HCT116 (cell line): ENCODE measurements at regions not wholly inside any gene's neighbourhood (a gene's known extent, or its start where the extent isn't known, plus 50 kb on each side); places are given as distances from the start of the nearest gene placed in this dataset.

ENCODE experiments used
- ATAC-seq: fragments of 200-7000 bp; cut with Tn5 transposase; 2 replicates; pipeline ENCODE4 v1.9.1; 2020; ENCODE audit warnings: mild to moderate bottlenecking, moderate library complexity
- BruUV-seq: library from RNA; stranded (reverse); fragments of 400-500 nt; replicated peaks from 2 replicates; lab custom pipeline; 2021; lab: Mats Ljungman, UMichigan
- CTCF ChIA-PET: fragments of 300-600 bp; sonication (Branson Sonifier 250); formaldehyde crosslinking; loops from one replicate; lab custom pipeline; 2021; ENCODE audit warnings: antibody characterized with exemption; lab: Charles Lee
- POLR2A ChIA-PET: fragments of 300-600, 350-600 bp; sonication (Branson Sonifier 250); formaldehyde crosslinking; loops from one replicate; lab custom pipeline; 2021; ENCODE audit warnings: antibody characterized with exemption; lab: Charles Lee
- RAD21 ChIA-PET, 2 experiments: fragments of 300-600 bp; sonication (Branson Sonifier 250); formaldehyde crosslinking; loops; one replicate each; lab custom pipeline; 2023; ENCODE audit warnings: low total read pairs in 2 of 2; ENCODE audit not compliant: uncharacterized antibody in 2 of 2, unreplicated experiment in 2 of 2, low non-redundant PET in 1 of 2; lab: Charles Lee
- DNase-seq: peaks from one replicate; pipeline ENCODE4 v3.0.0-alpha.2; 2010; ENCODE audit warnings: low read depth, low spot score
- H2AFZ ChIP-seq: fragments of 200-600 bp; shearing (Covaris generic), sonication (generic); 2 replicates; pipeline ENCODE4 v1.6.1; 2017; ENCODE audit warnings: low read depth, mixed run types, mixed read lengths, antibody characterized with exemption, low read length; ENCODE audit not compliant: poor library complexity, severe bottlenecking
- H3K27ac ChIP-seq: 2 replicates; pipeline ENCODE4 v1.5.1; 2012; ENCODE audit warnings: low read depth, low read length
- H3K27me3 ChIP-seq: fragments of 200-600 bp; sonication (generic); 2 replicates; pipeline ENCODE4 v1.6.1; 2016; ENCODE audit warnings: mixed run types, low read length, mixed read lengths; ENCODE audit not compliant: insufficient read depth
- H3K36me3 ChIP-seq, 2 experiments: fragments of 200-500 bp in 1 of 2; fragments of 200-600 bp in 1 of 2; sonication (Bioruptor generic) in 1 of 2; sonication (generic) in 1 of 2; 2 replicates each; pipeline versions ENCODE4 v1.5.1 to v1.6.1; 2014 to 2016; ENCODE audit warnings: low read length in 2 of 2, inconsistent platforms in 1 of 2, mixed read lengths in 1 of 2, mixed run types in 1 of 2; ENCODE audit not compliant: insufficient read depth in 2 of 2, control insufficient read depth in 1 of 2
- H3K4me1 ChIP-seq, 2 experiments: fragments of 200-600 bp in 1 of 2; sonication (generic) in 1 of 2; 2 replicates each; pipeline versions ENCODE4 v1.5.1 to v1.6.1; 2012 to 2017; ENCODE audit warnings: low read length in 2 of 2, inconsistent platforms in 1 of 2, mild to moderate bottlenecking in 1 of 2, mixed read lengths in 1 of 2, mixed run types in 1 of 2, moderate library complexity in 1 of 2; ENCODE audit not compliant: insufficient read depth in 2 of 2, control insufficient read depth in 1 of 2
- H3K4me2 ChIP-seq: fragments of 200-600 bp; sonication (generic); 2 replicates; pipeline ENCODE4 v1.6.1; 2017; ENCODE audit warnings: mixed run types, low read length, mixed read lengths
- H3K4me3 ChIP-seq, 2 experiments: fragments of 200-600 bp in 1 of 2; sonication (generic) in 1 of 2; replicated peaks in 1 of 2; 2 replicates each; pipeline ENCODE4 v1.5.1; 2011 to 2016; ENCODE audit warnings: low read length in 2 of 2, control low read depth in 1 of 2, low read depth in 1 of 2, mild to moderate bottlenecking in 1 of 2, mixed read lengths in 1 of 2, mixed run types in 1 of 2
- H3K79me2 ChIP-seq: fragments of 200-600 bp; sonication (generic); 2 replicates; pipeline ENCODE4 v1.6.1; 2017; ENCODE audit warnings: mild to moderate bottlenecking, mixed run types, low read length, moderate library complexity, mixed read lengths; ENCODE audit not compliant: insufficient read depth
- H3K9ac ChIP-seq: fragments of 200-600 bp; sonication (generic); 2 replicates; pipeline ENCODE4 v1.6.1; 2016; ENCODE audit warnings: low read length, mixed read lengths
- H3K9me2 ChIP-seq: fragments of 200-600 bp; sonication (generic), shearing (Covaris generic); 2 replicates; pipeline ENCODE4 v1.6.1; 2017; ENCODE audit warnings: mixed run types, mild to moderate bottlenecking, moderate library complexity; ENCODE audit not compliant: insufficient read depth
- H3K9me3 ChIP-seq, 2 experiments: fragments of 200-500 bp in 1 of 2; fragments of 200-600 bp in 1 of 2; sonication (Bioruptor generic) in 1 of 2; sonication (generic) in 1 of 2; 2 replicates each; pipeline ENCODE4 v1.6.1; 2014 to 2017; ENCODE audit warnings: low read length in 2 of 2, mixed read lengths in 2 of 2, inconsistent platforms in 1 of 2, low read depth in 1 of 2, mild to moderate bottlenecking in 1 of 2, mixed run types in 1 of 2, moderate library complexity in 1 of 2; ENCODE audit not compliant: control insufficient read depth in 1 of 2, insufficient read depth in 1 of 2
- H4K20me1 ChIP-seq: fragments of 200-600 bp; sonication (generic), shearing (Covaris generic); 2 replicates; pipeline ENCODE4 v1.6.1; 2017; ENCODE audit warnings: mixed run types, mild to moderate bottlenecking, moderate library complexity; ENCODE audit not compliant: insufficient read depth
- CBX3 ChIP-seq: IDR thresholded peaks from 2 replicates; pipeline ENCODE4 v1.6.1; 2012; ENCODE audit warnings: low read depth
- CEBPB ChIP-seq: IDR thresholded peaks from 2 replicates; pipeline ENCODE4 v1.6.1; 2012; ENCODE audit warnings: low read depth
- EGR1 ChIP-seq: IDR thresholded peaks from 2 replicates; pipeline ENCODE4 v1.6.1; 2012; ENCODE audit warnings: low read depth
- ELF1 ChIP-seq: IDR thresholded peaks from 2 replicates; pipeline ENCODE4 v1.6.1; 2012; ENCODE audit warnings: low read depth, borderline replicate concordance
- EZH2phosphoT487 ChIP-seq: fragments of 200-600 bp; IDR thresholded peaks from 2 replicates; pipeline ENCODE4 v1.6.1; 2018; ENCODE audit warnings: antibody characterized with exemption, borderline replicate concordance
- FOSL1 ChIP-seq: IDR thresholded peaks from 2 replicates; pipeline ENCODE4 v1.6.1; 2012; ENCODE audit warnings: low read depth
- POLR2A ChIP-seq: IDR thresholded peaks from 2 replicates; pipeline ENCODE4 v1.7.0; 2011; ENCODE audit warnings: borderline replicate concordance; ENCODE audit not compliant: insufficient read depth, insufficient read length; ENCODE audit errors: extremely low read depth
- POLR2AphosphoS5 ChIP-seq: IDR thresholded peaks from 2 replicates; pipeline ENCODE4 v1.6.1; 2011; ENCODE audit warnings: mild to moderate bottlenecking, low read depth, low read length, moderate library complexity
- RAD21 ChIP-seq: IDR thresholded peaks from 2 replicates; pipeline ENCODE4 v1.6.1; 2012; ENCODE audit warnings: low read depth, mild to moderate bottlenecking
- SIN3A ChIP-seq: IDR thresholded peaks from 2 replicates; pipeline ENCODE4 v1.6.1; 2012; ENCODE audit warnings: low read depth
- SP1 ChIP-seq: IDR thresholded peaks from 2 replicates; pipeline ENCODE4 v1.6.1; 2012; ENCODE audit warnings: low read depth
- SRF ChIP-seq: IDR thresholded peaks from 2 replicates; pipeline ENCODE4 v1.6.1; 2012; ENCODE audit warnings: low read depth
- TCF7L2 ChIP-seq: IDR thresholded peaks from 2 replicates; pipeline ENCODE4 v1.7.0; 2011; ENCODE audit warnings: borderline replicate concordance, inconsistent platforms; ENCODE audit not compliant: insufficient read depth, insufficient read length; ENCODE audit errors: extremely low read depth
- YY1 ChIP-seq: IDR thresholded peaks from 2 replicates; pipeline ENCODE4 v1.6.1; 2011; ENCODE audit warnings: low read length, low read depth, moderate library complexity, mild to moderate bottlenecking; ENCODE audit not compliant: insufficient replicate concordance; ENCODE audit errors: extremely low read depth
- ZNF274 ChIP-seq: fragments of 200-500 bp; sonication (Bioruptor generic); IDR thresholded peaks from 2 replicates; pipeline ENCODE4 v1.6.1; 2014; ENCODE audit warnings: mild to moderate bottlenecking, low read depth, low read length, inconsistent platforms
- intact Hi-C: fragments of 100-400 bp; cut with micrococcal nuclease; formaldehyde crosslinking; loops from 2 replicates; pipeline ENCODE4 v1.10.0; 2022
- TF ChIP-seq, protein P1 (sequence below): IDR thresholded peaks from 2 replicates; pipeline ENCODE4 v1.6.1; 2012; ENCODE audit warnings: low read depth
- TF ChIP-seq, protein P2 (sequence below): IDR thresholded peaks from 2 replicates; pipeline ENCODE4 v1.6.1; 2012
- TF ChIP-seq, protein P3 (sequence below), 3 experiments: fragments of 200-600 bp in 1 of 3; sonication (generic) in 1 of 3; IDR thresholded peaks in 2 of 3; conservative IDR thresholded peaks in 1 of 3; 2 replicates each; pipeline ENCODE4 v1.5.1; 2012 to 2017; ENCODE audit warnings: low read depth in 2 of 3, low read length in 2 of 3, antibody characterized with exemption in 1 of 3, borderline replicate concordance in 1 of 3, control low read depth in 1 of 3, mild to moderate bottlenecking in 1 of 3, mixed read lengths in 1 of 3, mixed run types in 1 of 3, moderate library complexity in 1 of 3; ENCODE audit not compliant: insufficient read depth in 1 of 3
- TF ChIP-seq, protein P4 (sequence below): IDR thresholded peaks from 2 replicates; pipeline ENCODE4 v1.6.1; 2011; ENCODE audit warnings: mild to moderate bottlenecking, low read length, moderate library complexity; ENCODE audit not compliant: insufficient replicate concordance; ENCODE audit errors: extremely low read depth
- TF ChIP-seq, protein P5 (sequence below): IDR thresholded peaks from 2 replicates; pipeline ENCODE4 v1.6.1; 2012

DNA sequence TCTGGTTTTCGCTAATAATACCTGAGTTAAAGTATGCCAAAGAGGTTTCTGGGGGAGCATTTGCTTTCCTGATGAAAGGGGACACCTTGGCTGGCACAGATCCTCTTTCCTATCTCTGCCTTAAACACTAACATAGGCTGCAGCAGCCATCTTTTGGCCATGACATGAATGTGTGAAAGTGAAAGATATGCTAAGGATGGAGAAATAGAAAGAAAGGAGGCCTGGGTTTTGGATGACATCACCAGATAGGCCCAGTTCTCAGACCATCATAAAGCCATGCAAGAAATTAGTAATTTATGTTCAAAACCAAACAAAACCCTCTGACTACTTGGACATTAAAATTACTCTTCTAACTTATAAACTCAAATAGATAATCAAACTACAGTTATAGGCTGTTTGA, 279.7 kb downstream of the COG6 start:
- no peak overlapping the region for H3K27ac ChIP-seq
- ATAC-seq (no peak), DNase-seq (no peak)
- H4K20me1 ChIP-seq: no peaks in the 10 kb centered on the region
- no peak overlapping the region for H3K4me2 ChIP-seq
- no peaks in the 10 kb centered on the region for H3K27me3 ChIP-seq
- POLR2A ChIA-PET: no interaction called here
- RAD21 ChIA-PET: no interaction called here
- no peaks in the 10 kb centered on the region for H3K4me1 ChIP-seq
- BruUV-seq: no TSS peak
- no peak overlapping the region for H2AFZ ChIP-seq
- TF ChIP-seq FOSL1 (no peak), SRF (no peak), CEBPB (no peak), ZNF274 (no peak), SP1 (no peak), ELF1 (no peak), TCF7L2 (no peak), CBX3 (no peak), POLR2A (no peak), EGR1 (no peak), YY1 (no peak), RAD21 (no peak), SIN3A (no peak), EZH2phosphoT487 (no peak), POLR2AphosphoS5 (no peak)
- TF ChIP-seq, protein P1, sequence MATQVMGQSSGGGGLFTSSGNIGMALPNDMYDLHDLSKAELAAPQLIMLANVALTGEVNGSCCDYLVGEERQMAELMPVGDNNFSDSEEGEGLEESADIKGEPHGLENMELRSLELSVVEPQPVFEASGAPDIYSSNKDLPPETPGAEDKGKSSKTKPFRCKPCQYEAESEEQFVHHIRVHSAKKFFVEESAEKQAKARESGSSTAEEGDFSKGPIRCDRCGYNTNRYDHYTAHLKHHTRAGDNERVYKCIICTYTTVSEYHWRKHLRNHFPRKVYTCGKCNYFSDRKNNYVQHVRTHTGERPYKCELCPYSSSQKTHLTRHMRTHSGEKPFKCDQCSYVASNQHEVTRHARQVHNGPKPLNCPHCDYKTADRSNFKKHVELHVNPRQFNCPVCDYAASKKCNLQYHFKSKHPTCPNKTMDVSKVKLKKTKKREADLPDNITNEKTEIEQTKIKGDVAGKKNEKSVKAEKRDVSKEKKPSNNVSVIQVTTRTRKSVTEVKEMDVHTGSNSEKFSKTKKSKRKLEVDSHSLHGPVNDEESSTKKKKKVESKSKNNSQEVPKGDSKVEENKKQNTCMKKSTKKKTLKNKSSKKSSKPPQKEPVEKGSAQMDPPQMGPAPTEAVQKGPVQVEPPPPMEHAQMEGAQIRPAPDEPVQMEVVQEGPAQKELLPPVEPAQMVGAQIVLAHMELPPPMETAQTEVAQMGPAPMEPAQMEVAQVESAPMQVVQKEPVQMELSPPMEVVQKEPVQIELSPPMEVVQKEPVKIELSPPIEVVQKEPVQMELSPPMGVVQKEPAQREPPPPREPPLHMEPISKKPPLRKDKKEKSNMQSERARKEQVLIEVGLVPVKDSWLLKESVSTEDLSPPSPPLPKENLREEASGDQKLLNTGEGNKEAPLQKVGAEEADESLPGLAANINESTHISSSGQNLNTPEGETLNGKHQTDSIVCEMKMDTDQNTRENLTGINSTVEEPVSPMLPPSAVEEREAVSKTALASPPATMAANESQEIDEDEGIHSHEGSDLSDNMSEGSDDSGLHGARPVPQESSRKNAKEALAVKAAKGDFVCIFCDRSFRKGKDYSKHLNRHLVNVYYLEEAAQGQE: no peak
- TF ChIP-seq, protein P2, sequence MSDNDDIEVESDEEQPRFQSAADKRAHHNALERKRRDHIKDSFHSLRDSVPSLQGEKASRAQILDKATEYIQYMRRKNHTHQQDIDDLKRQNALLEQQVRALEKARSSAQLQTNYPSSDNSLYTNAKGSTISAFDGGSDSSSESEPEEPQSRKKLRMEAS: no peak
- TF ChIP-seq, protein P3, sequence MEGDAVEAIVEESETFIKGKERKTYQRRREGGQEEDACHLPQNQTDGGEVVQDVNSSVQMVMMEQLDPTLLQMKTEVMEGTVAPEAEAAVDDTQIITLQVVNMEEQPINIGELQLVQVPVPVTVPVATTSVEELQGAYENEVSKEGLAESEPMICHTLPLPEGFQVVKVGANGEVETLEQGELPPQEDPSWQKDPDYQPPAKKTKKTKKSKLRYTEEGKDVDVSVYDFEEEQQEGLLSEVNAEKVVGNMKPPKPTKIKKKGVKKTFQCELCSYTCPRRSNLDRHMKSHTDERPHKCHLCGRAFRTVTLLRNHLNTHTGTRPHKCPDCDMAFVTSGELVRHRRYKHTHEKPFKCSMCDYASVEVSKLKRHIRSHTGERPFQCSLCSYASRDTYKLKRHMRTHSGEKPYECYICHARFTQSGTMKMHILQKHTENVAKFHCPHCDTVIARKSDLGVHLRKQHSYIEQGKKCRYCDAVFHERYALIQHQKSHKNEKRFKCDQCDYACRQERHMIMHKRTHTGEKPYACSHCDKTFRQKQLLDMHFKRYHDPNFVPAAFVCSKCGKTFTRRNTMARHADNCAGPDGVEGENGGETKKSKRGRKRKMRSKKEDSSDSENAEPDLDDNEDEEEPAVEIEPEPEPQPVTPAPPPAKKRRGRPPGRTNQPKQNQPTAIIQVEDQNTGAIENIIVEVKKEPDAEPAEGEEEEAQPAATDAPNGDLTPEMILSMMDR (IDR thresholded peaks at IDR 0.05 in 2 of 3, conservative IDR thresholded peaks at IDR 0.05 in 1 of 3; ENCODE audit: borderline replicate concordance in 1 of 3, insufficient read depth in 1 of 3, low read depth in 2 of 3, low read length in 2 of 3): no peak
- TF ChIP-seq, protein P4, sequence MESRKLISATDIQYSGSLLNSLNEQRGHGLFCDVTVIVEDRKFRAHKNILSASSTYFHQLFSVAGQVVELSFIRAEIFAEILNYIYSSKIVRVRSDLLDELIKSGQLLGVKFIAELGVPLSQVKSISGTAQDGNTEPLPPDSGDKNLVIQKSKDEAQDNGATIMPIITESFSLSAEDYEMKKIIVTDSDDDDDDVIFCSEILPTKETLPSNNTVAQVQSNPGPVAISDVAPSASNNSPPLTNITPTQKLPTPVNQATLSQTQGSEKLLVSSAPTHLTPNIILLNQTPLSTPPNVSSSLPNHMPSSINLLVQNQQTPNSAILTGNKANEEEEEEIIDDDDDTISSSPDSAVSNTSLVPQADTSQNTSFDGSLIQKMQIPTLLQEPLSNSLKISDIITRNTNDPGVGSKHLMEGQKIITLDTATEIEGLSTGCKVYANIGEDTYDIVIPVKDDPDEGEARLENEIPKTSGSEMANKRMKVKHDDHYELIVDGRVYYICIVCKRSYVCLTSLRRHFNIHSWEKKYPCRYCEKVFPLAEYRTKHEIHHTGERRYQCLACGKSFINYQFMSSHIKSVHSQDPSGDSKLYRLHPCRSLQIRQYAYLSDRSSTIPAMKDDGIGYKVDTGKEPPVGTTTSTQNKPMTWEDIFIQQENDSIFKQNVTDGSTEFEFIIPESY: no peak
- TF ChIP-seq, protein P5, sequence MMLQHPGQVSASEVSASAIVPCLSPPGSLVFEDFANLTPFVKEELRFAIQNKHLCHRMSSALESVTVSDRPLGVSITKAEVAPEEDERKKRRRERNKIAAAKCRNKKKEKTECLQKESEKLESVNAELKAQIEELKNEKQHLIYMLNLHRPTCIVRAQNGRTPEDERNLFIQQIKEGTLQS: no peak
- intact Hi-C loops: no loop called here
- H3K4me3 ChIP-seq: no peak overlapping the region
- no peaks in the 10 kb centered on the region for H3K36me3 ChIP-seq
- no peaks in the 10 kb centered on the region for H3K9me3 ChIP-seq
- H3K79me2 ChIP-seq: no peaks in the 10 kb centered on the region
- no peak overlapping the region for H3K9ac ChIP-seq
- CTCF ChIA-PET: interaction anchor here (1.5 kb wide), 1 partner anchor 8 kb away, joined by 4 read pairs; no protein-coding TSS in a partner anchor
- H3K9me2 ChIP-seq: no peaks in the 10 kb centered on the region
